ENCODE measurements at regions not wholly inside any gene's neighbourhood (a gene's known extent, or its start where the extent isn't known, plus 50 kb on each side); places are given as distances from the start of the nearest gene placed in this dataset.

GRCh38 chr13:100751826-100752225 is 77.2 kb upstream of the TMTC4 start:
- no peak for DNase-seq
- Histone ChIP-seq H3K4me3 (no peak overlapping the region), H3K27me3 (no peaks in the 10 kb centered on the region), H3K36me3 (ENCODE audit: low read depth, missing control alignments) (no peaks in the 10 kb centered on the region), H3K9me3 (no peaks in the 10 kb centered on the region), H3K27ac (no peak overlapping the region), H3K4me1 (no peaks in the 10 kb centered on the region)
- 72 to 75% methylated on average over 6 to 13 of the region's 13 CpGs for WGBS, 2 donors
- intact Hi-C loops (cut with DNase I; ENCODE audit: low total_unique reads): no loop called here
- TF ChIP-seq CTCF (IDR thresholded peaks at IDR 0.05) (no peak), POLR2A (IDR thresholded peaks at IDR 0.05) (no peak)

- no peak for DNase-seq
- no peaks in the 10 kb centered on the region for H3K4me1 ChIP-seq
Measured at GRCh38 chr13:100746953-100747683, 72.5 kb upstream of the TMTC4 start.

DNA sequence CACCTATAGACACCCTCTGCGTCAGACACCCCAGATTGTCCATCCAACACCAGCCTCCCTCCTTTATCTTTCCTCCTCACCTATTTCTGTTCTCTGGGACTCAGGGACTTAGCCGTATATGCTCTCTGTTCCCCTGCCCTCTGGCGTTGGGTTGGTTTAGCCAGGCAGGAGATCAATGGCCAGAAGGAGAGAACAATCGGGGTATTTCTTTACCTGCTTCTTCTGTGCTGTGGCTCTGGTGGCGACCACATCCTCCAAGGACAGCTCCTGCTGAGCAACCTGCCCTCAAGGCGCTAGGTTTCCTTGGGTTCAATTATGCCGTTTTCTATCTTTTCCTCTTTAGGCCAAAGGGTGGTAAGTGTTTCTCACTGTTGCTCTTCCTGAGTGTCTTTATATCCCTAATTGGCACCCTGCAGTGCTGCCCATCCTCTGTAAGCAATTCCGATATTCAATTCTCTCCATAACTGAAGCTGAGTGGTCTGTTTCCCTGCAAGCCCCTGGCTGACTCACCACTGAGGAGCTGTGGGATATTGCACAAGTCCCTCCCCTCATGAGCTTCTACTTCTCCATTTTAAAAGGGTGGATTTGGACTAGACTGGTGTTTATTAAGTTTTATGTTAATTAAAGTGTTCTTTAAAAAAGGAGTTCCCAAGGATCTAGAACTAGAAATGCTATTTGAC is 63.7 kb upstream of the TMTC4 start:
- WGBS, 2 donors: 89 to 94% methylated on average over 8 of the region's 8 CpGs

More at GRCh38 chr13:100746953-100747683, 72.5 kb upstream of the TMTC4 start:
- 85 to 90% methylated on average over 6 of the region's 6 CpGs for WGBS, 2 donors
- Histone ChIP-seq H3K27ac (no peak overlapping the region), H3K9me3 (no peaks in the 10 kb centered on the region), H3K4me3 (no peak overlapping the region), H3K27me3 (no peaks in the 10 kb centered on the region), H3K36me3 (ENCODE audit: low read depth, missing control alignments) (no peaks in the 10 kb centered on the region)
- TF ChIP-seq CTCF (IDR thresholded peaks at IDR 0.05) (no peak), POLR2A (IDR thresholded peaks at IDR 0.05) (no peak)
- intact Hi-C loops (cut with DNase I; ENCODE audit: low total_unique reads): no loop called here

GRCh38 chr13:100735494-100735893 is 60.9 kb upstream of the TMTC4 start:
- H3K36me3 ChIP-seq (ENCODE audit: low read depth, missing control alignments): no peaks in the 10 kb centered on the region
- WGBS, 2 donors: 89 to 94% methylated on average over 7 to 9 of the region's 9 CpGs
- TF ChIP-seq CTCF (IDR thresholded peaks at IDR 0.05): no peak
- TF ChIP-seq POLR2A (IDR thresholded peaks at IDR 0.05): no peak
- intact Hi-C loops (cut with DNase I; ENCODE audit: low total_unique reads): no loop called here
- H3K4me1 ChIP-seq: no peaks in the 10 kb centered on the region
- no peak for DNase-seq
- no peak overlapping the region for H3K4me3 ChIP-seq
- no peak overlapping the region for H3K27ac ChIP-seq
- H3K9me3 ChIP-seq: no peaks in the 10 kb centered on the region
- H3K27me3 ChIP-seq: no peaks in the 10 kb centered on the region

More for the DNA sequence above, 63.7 kb upstream of the TMTC4 start:
- Histone ChIP-seq H3K27ac (no peak overlapping the region), H3K27me3 (no peaks in the 10 kb centered on the region), H3K9me3 (no peaks in the 10 kb centered on the region), H3K36me3 (ENCODE audit: low read depth, missing control alignments) (no peaks in the 10 kb centered on the region), H3K4me3 (no peak overlapping the region), H3K4me1 (no peaks in the 10 kb centered on the region)
- no peak for DNase-seq
- intact Hi-C loops (cut with DNase I; ENCODE audit: low total_unique reads): no loop called here
- TF ChIP-seq CTCF (IDR thresholded peaks at IDR 0.05): no peak
- no peak for TF ChIP-seq POLR2A (IDR thresholded peaks at IDR 0.05)
